ENCODE measurements at regions not wholly inside any gene's neighbourhood (a gene's known extent, or its start where the extent isn't known, plus 50 kb on each side); places are given as distances from the start of the nearest gene placed in this dataset.

- ChIA-PET POLR2A (ENCODE audit: unreplicated experiment) (no interaction called here), CTCF (interaction anchor here (0.6 kb wide), 1 partner anchor 19 kb away, joined by 3 read pairs; no protein-coding TSS in a partner anchor)
- no peaks in the 10 kb centered on the region for H3K36me3 ChIP-seq (ENCODE audit: control insufficient read depth, insufficient read depth, low read length)
- H2BK15ac ChIP-seq (ENCODE audit: low read depth, low read length), result no peak overlapping the region
- no peak overlapping the region for H2BK120ac ChIP-seq (ENCODE audit: low read depth, low read length)
- H3K4ac ChIP-seq (ENCODE audit: low read depth, low read length), result no peak overlapping the region
- H3K27ac ChIP-seq (ENCODE audit: insufficient read depth, low read length), result no peak overlapping the region
- no peak overlapping the region for H4K91ac ChIP-seq (ENCODE audit: insufficient read depth, low read depth, low read length)
- no peaks in the 10 kb centered on the region for H3K79me1 ChIP-seq (ENCODE audit: low read depth in 1 of 2, low read length in 2 of 2)
- no TSS peak for BruUV-seq (replicated peaks)
- H3K56ac ChIP-seq (ENCODE audit: extremely low read depth, insufficient read depth, low read length), result no peak overlapping the region
- intact Hi-C loops (cut with micrococcal nuclease), result no loop called here
- no peak overlapping the region for H2BK20ac ChIP-seq (ENCODE audit: low read depth, low read length)
- dilution Hi-C loops (cut with HindIII; ENCODE audit: low sequenced_read_pairs, unreplicated experiment), result no loop called here
- no peaks in the 10 kb centered on the region for H3K9me3 ChIP-seq (ENCODE audit: control insufficient read depth, insufficient read depth, low read length)
- no peak overlapping the region for H3K23ac ChIP-seq (ENCODE audit: low read depth, low read length)
- H3K4me2 ChIP-seq (ENCODE audit: low read depth, low read length), result no peak overlapping the region
- H2AK9ac ChIP-seq (replicated peaks; ENCODE audit: low read depth, low read length, poor library complexity), result no peak overlapping the region
- no peak overlapping the region for H3K18ac ChIP-seq (ENCODE audit: low read depth, low read length)
- 100% methylated on average over 1 of the region's 14 CpGs; no CpG with 5 or more reads in 1 of the 2 experiments for WGBS, 2 experiments (ENCODE audit: extremely low coverage in 2 of 2, insufficient read length in 1 of 2)
- no peak overlapping the region for H3K14ac ChIP-seq (replicated peaks; ENCODE audit: low read depth, low read length)
- no peak overlapping the region for H4K5ac ChIP-seq (ENCODE audit: low read depth, low read length)
- in situ Hi-C loops (cut with MboI; ENCODE audit: low sequenced_read_pairs), result no loop called here
- no peak overlapping the region for H3K4me3 ChIP-seq (ENCODE audit: insufficient read depth, low read depth, low read length)
- H4K20me1 ChIP-seq (ENCODE audit: insufficient read depth, low read length), result no peaks in the 10 kb centered on the region
- H2AFZ ChIP-seq (replicated peaks; ENCODE audit: low read length, poor library complexity), result no peak overlapping the region
- ATAC-seq (ENCODE audit: low read depth), result no peak
- H3K9ac ChIP-seq (ENCODE audit: low read depth, low read length), result no peak overlapping the region
- no peaks in the 10 kb centered on the region for H3K4me1 ChIP-seq (ENCODE audit: control insufficient read depth, insufficient read depth, low read length)
- H3K27me3 ChIP-seq (ENCODE audit: control insufficient read depth, insufficient read depth, low read length), result peaks cover 46% of the 10 kb centered on the region
- H3K9me1 ChIP-seq (ENCODE audit: insufficient read depth, low read length), result no peaks in the 10 kb centered on the region
- no peak overlapping the region for H4K8ac ChIP-seq (ENCODE audit: low read depth in 2 of 2, low read length in 2 of 2)
- TF ChIP-seq RFX5 (IDR thresholded peaks at IDR 0.05; ENCODE audit: low read depth, low read length) (no peak), CHD1 (IDR thresholded peaks at IDR 0.05; ENCODE audit: low read depth, low read length) (no peak), MXI1 (IDR thresholded peaks at IDR 0.05; ENCODE audit: borderline replicate concordance, low read depth, low read length) (no peak), ELK1 (IDR thresholded peaks at IDR 0.05; ENCODE audit: borderline replicate concordance, low read depth, low read length) (no peak), NFE2L2 (IDR thresholded peaks at IDR 0.05; ENCODE audit: low read depth, low read length) (no peak), USF2 (IDR thresholded peaks at IDR 0.05; ENCODE audit: low read depth, low read length) (no peak), POLR2A (IDR thresholded peaks at IDR 0.05; ENCODE audit: low read depth, low read length) (no peak), RAD21 (IDR thresholded peaks at IDR 0.05; ENCODE audit: low read length) (no peak), BHLHE40 (IDR thresholded peaks at IDR 0.05; ENCODE audit: low read depth, low read length) (no peak), FOS (IDR thresholded peaks at IDR 0.05; ENCODE audit: low read depth, low read length) (no peak), CEBPB (IDR thresholded peaks at IDR 0.05; ENCODE audit: low read depth, low read length) (no peak), MAFK (IDR thresholded peaks at IDR 0.05; ENCODE audit: low read depth, low read length) (no peak), RCOR1 (IDR thresholded peaks at IDR 0.05; ENCODE audit: insufficient replicate concordance, low read length) (no peak), SMC3 (IDR thresholded peaks at IDR 0.05; ENCODE audit: low read depth, low read length) (no peak), MAZ (IDR thresholded peaks at IDR 0.05; ENCODE audit: borderline replicate concordance, low read depth, low read length) (no peak), CTCF (conservative IDR thresholded peaks at IDR 0.05; ENCODE audit: low read depth, low read length) (no peak)
- no peak for DNase-seq
- no peak overlapping the region for H2AK5ac ChIP-seq (ENCODE audit: low read depth, low read length)
- H2BK5ac ChIP-seq (ENCODE audit: low read depth, low read length, poor library complexity, severe bottlenecking), result no peak overlapping the region
Observed at GRCh38 chr14:103225062-103225461, 101.8 kb downstream of the TNFAIP2 start.
